ENCODE measurements at regions not wholly inside any gene's neighbourhood (a gene's known extent, or its start where the extent isn't known, plus 50 kb on each side); places are given as distances from the start of the nearest gene placed in this dataset.
"Not testable (repeated sequence)": the region's sequence is repeated elsewhere in the genome, so short reads cannot be mapped to it uniquely, and the experiment has no call there.

DNA sequence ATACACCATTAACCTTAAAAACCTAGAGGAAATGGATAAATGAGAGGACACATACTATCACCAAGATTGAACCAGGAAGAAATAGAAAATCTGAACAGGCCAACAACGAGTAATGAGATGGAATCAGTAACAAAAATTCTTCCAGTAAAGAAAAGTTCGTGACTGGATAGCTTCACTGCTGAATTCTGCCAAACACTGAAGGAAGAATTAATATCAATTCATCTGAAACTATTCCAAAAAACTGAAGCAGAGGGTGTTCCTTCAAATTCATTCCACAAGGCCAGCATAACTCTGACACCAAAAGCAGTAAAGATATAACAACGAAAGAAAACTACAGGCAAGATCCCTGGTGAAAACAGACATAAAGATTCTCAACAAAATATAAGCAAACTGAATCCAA is 195.8 kb upstream of the GPR149 start:
- intact Hi-C loops (cut with micrococcal nuclease) = no loop called here
- Mint-ChIP-seq H3K27me3 (no peaks in the 10 kb centered on the region), H3K4me1 (no peaks in the 10 kb centered on the region), H3K36me3 (ENCODE audit: low read depth) (no peaks in the 10 kb centered on the region), H3K9me3 (peaks cover 17% of the 10 kb centered on the region), H3K27ac (no peak overlapping the region), H3K4me3 (no peak overlapping the region)
- ChIA-PET POLR2A (no interaction called here), CTCF (no interaction called here)
- TF ChIP-seq CTCF (IDR thresholded peaks at IDR 0.05) = no peak
- ATAC-seq (ENCODE audit: low read depth) (no peak), DNase-seq (no peak)

DNA sequence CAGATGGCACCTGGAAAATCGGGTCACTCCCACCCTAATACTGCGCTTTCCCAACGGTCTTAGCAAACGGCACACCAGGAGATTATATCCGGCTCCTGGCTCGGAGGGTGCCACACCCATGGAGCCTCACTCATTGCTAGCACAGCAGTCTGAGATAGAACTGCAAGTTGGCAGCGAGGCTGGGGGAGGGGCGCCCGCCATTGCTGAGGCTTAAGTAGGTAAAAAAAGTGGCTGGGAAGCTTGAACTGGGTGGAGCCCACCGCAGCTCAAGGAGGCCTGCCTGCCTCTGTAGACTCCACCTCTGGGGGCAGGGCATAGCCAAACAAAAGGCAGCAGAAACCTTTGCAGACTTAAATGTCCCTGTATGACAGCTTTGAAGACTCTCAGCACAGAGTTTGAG is 189.6 kb upstream of the GPR149 start:
- H3K4me3 Mint-ChIP-seq; intact Hi-C loops (cut with micrococcal nuclease); H3K27ac Mint-ChIP-seq; POLR2A ChIA-PET; H3K9me3 Mint-ChIP-seq; DNase-seq; H3K27me3 Mint-ChIP-seq; CTCF ChIA-PET; H3K36me3 Mint-ChIP-seq (ENCODE audit: low read depth); ATAC-seq (ENCODE audit: low read depth); H3K4me1 Mint-ChIP-seq: not testable (repeated sequence)

DNA sequence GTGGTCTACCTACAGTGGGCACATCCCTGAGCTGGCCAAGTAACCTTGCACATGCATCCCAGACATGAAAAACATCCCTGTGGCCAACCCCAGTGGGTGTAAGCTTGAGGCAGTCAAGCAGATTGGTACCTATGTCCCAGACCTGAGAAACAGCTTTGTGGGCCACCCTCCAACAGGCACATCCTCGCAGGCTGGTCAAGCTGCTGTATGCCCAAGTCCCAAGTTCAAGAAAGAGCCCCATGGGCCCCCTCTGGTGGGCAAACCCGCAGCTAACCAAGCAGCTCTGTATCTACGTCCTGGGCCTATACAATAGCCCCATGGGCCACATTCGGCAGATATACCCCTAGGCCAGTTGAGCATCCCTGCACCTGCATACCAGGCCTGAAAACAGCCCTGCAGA is 186.3 kb upstream of the GPR149 start:
- CTCF ChIA-PET = no interaction called here
- H3K36me3 Mint-ChIP-seq (ENCODE audit: low read depth) = no peaks in the 10 kb centered on the region
- no peak overlapping the region for H3K4me3 Mint-ChIP-seq
- no peak overlapping the region for H3K27ac Mint-ChIP-seq
- no peaks in the 10 kb centered on the region for H3K27me3 Mint-ChIP-seq
- POLR2A ChIA-PET = no interaction called here
- no peak for TF ChIP-seq CTCF (IDR thresholded peaks at IDR 0.05)
- H3K4me1 Mint-ChIP-seq = no peaks in the 10 kb centered on the region
- DNase-seq (no peak), ATAC-seq (ENCODE audit: low read depth) (no peak)
- intact Hi-C loops (cut with micrococcal nuclease) = no loop called here
- H3K9me3 Mint-ChIP-seq = peaks cover 9% of the 10 kb centered on the region

GRCh38 chr3:154615471-154615870 is 185.5 kb upstream of the GPR149 start:
- intact Hi-C loops (cut with micrococcal nuclease) = no loop called here
- no peaks in the 10 kb centered on the region for H3K4me1 Mint-ChIP-seq
- H3K4me3 Mint-ChIP-seq = no peak overlapping the region
- H3K27ac Mint-ChIP-seq = no peak overlapping the region
- POLR2A ChIA-PET = no interaction called here
- no peak for DNase-seq
- TF ChIP-seq CTCF (IDR thresholded peaks at IDR 0.05) = no peak
- no peaks in the 10 kb centered on the region for H3K36me3 Mint-ChIP-seq (ENCODE audit: low read depth)
- H3K9me3 Mint-ChIP-seq = peaks cover 9% of the 10 kb centered on the region
- CTCF ChIA-PET = no interaction called here
- no peak for ATAC-seq (ENCODE audit: low read depth)
- H3K27me3 Mint-ChIP-seq = no peaks in the 10 kb centered on the region

DNA sequence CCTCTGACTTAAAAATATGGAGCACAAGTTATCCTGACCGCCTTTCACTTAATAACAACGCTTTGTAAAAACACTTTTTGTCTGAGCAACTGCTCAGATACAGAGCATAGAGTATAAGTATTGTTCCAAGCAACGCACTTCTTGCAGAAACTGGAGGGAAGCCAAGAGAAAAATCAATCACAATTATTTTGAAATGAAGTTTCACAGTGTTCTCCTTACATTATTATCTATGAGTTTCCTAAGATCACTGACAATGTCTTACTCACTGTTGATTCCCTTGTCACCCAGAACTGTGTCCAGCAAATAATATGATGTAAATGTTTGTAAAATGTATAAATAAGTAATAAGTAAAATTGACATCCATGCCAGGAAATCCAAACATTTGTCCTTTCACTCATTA is 184.6 kb upstream of the GPR149 start:
- no peak for TF ChIP-seq CTCF (IDR thresholded peaks at IDR 0.05)

DNA sequence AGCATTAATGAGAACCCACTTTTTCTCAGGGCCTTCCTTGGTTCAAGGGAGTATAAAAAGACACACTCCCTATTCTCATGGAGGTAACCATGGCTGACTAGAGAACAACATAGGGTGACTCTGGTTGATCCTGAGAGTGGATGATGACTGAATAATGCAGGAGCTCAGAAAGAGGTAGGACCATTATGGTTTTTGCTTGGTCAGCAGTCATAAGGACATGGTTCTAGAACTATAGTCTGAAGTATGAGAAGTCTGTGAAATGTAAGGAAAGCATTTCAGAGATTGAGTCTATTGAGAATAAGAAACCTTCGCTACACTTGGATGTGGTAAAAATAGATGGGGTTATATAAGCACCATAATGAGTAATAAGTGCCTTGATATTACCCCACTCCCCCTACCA is 184.1 kb upstream of the GPR149 start:
- CTCF ChIA-PET = no interaction called here
- POLR2A ChIA-PET = no interaction called here
- H3K27me3 Mint-ChIP-seq = no peaks in the 10 kb centered on the region
- no peak overlapping the region for H3K27ac Mint-ChIP-seq
- no peaks in the 10 kb centered on the region for H3K4me1 Mint-ChIP-seq
- H3K36me3 Mint-ChIP-seq (ENCODE audit: low read depth) = no peaks in the 10 kb centered on the region
- no peak for DNase-seq
- no peak for ATAC-seq (ENCODE audit: low read depth)
- intact Hi-C loops (cut with micrococcal nuclease) = no loop called here
- no peak overlapping the region for H3K4me3 Mint-ChIP-seq
- peaks cover 9% of the 10 kb centered on the region for H3K9me3 Mint-ChIP-seq
- TF ChIP-seq CTCF (IDR thresholded peaks at IDR 0.05) = no peak

More for the DNA sequence above, 184.6 kb upstream of the GPR149 start:
- CTCF ChIA-PET = no interaction called here
- DNase-seq (no peak), ATAC-seq (ENCODE audit: low read depth) (no peak)
- peaks cover 9% of the 10 kb centered on the region for H3K9me3 Mint-ChIP-seq
- no peaks in the 10 kb centered on the region for H3K4me1 Mint-ChIP-seq
- POLR2A ChIA-PET = no interaction called here
- intact Hi-C loops (cut with micrococcal nuclease) = no loop called here
- no peak overlapping the region for H3K27ac Mint-ChIP-seq
- H3K27me3 Mint-ChIP-seq = no peaks in the 10 kb centered on the region
- no peaks in the 10 kb centered on the region for H3K36me3 Mint-ChIP-seq (ENCODE audit: low read depth)
- no peak overlapping the region for H3K4me3 Mint-ChIP-seq

Data from activated B cell treated with CpG ODN at 0.5 μM for 24 hours (primary cell).